GM12878 (cell line): ENCODE measurements at regions not wholly inside any gene's neighbourhood (a gene's known extent, or its start where the extent isn't known, plus 50 kb on each side); places are given as distances from the start of the nearest gene placed in this dataset.

Experiments used
- ATAC-seq: fragments of 200-7000 bp; cut with Tn5 transposase; 3 replicates; pipeline ENCODE4 v1.9.1; 2020; ENCODE audit warnings: mild to moderate bottlenecking, moderate library complexity
- BruUV-seq: library from RNA; stranded (reverse); fragments of 400-500 nt; replicated peaks from 2 replicates; lab custom pipeline; 2021; lab: Mats Ljungman, UMichigan
- CTCF ChIA-PET: fragments of 300-600 bp; sonication (Branson Sonifier 250); formaldehyde crosslinking; extraction: SDS; loops from one replicate; lab custom pipeline; 2021; ENCODE audit warnings: inconsistent platforms; lab: Yijun Ruan, JAX
- POLR2A ChIA-PET: fragments of 350-600 bp; formaldehyde crosslinking; extraction: SDS; loops from one replicate; lab custom pipeline; 2021; ENCODE audit warnings: inconsistent platforms; lab: Charles Lee
- RAD21 ChIA-PET: fragments of 300-600 bp; sonication (Branson Sonifier 250); formaldehyde crosslinking; loops from one replicate; lab custom pipeline; 2023; ENCODE audit warnings: antibody characterized with exemption; ENCODE audit not compliant: unreplicated experiment; lab: Charles Lee
- SMC1A ChIA-PET: fragments of 300-600 bp; sonication (Branson Sonifier 250); formaldehyde crosslinking; loops from one replicate; lab custom pipeline; 2023; ENCODE audit not compliant: unreplicated experiment, uncharacterized antibody; lab: Charles Lee
- DNase-seq: peaks from one replicate; pipeline ENCODE4 v3.0.0-alpha.2; 2011; ENCODE audit warnings: low read depth, low spot score
- FAIRE-seq: peaks from 3 replicates; lab custom pipeline; 2011; peaks lifted over from hg19 to GRCh38; lab: Jason Lieb, UNC
- H2AFZ ChIP-seq: 2 replicates; pipeline ENCODE4 v1.6.0; 2011; ENCODE audit warnings: low read depth, low read length, control low read depth; ENCODE audit not compliant: control insufficient read depth
- H3K27ac ChIP-seq: 2 replicates; pipeline ENCODE4 v1.5.1; 2011; ENCODE audit warnings: control low read depth; ENCODE audit not compliant: control insufficient read depth, insufficient read depth
- H3K27me3 ChIP-seq, 2 experiments: replicated peaks in 1 of 2; 2 replicates each; pipeline versions ENCODE4 v1.6.0 to v1.6.1; 2011; ENCODE audit warnings: low read length in 1 of 2; ENCODE audit not compliant: control insufficient read depth in 2 of 2, insufficient read depth in 2 of 2
- H3K36me3 ChIP-seq, 2 experiments: 2 replicates each; pipeline ENCODE4 v1.5.1; 2011; ENCODE audit warnings: low read length in 1 of 2; ENCODE audit not compliant: control insufficient read depth in 2 of 2, insufficient read depth in 2 of 2
- H3K4me1 ChIP-seq: 2 replicates; pipeline ENCODE4 v1.6.1; 2011; ENCODE audit warnings: mild to moderate bottlenecking, low read length, moderate library complexity, mixed read lengths; ENCODE audit not compliant: control insufficient read depth, insufficient read depth
- H3K4me2 ChIP-seq: 2 replicates; pipeline ENCODE4 v1.6.0; 2011; ENCODE audit warnings: control low read depth; ENCODE audit not compliant: control insufficient read depth, insufficient read depth
- H3K4me3 ChIP-seq: fragments of 200-600 bp; sonication (generic); 2 replicates; pipeline ENCODE4 v1.5.1; 2016
- H3K79me2 ChIP-seq: 2 replicates; pipeline ENCODE4 v1.6.0; 2011; ENCODE audit warnings: low read length; ENCODE audit not compliant: control insufficient read depth, insufficient read depth
- H3K9ac ChIP-seq: 2 replicates; pipeline ENCODE4 v1.8.0; 2011; ENCODE audit warnings: low read length, control low read depth, mixed read lengths; ENCODE audit not compliant: control insufficient read depth, insufficient read depth
- H3K9me3 ChIP-seq: replicated peaks from 3 replicates; pipeline ENCODE4 v1.5.1; 2011; ENCODE audit warnings: mild to moderate bottlenecking, low read length; ENCODE audit not compliant: control insufficient read depth, insufficient read depth
- H4K20me1 ChIP-seq: 2 replicates; pipeline ENCODE4 v1.6.0; 2011; ENCODE audit not compliant: control insufficient read depth, insufficient read depth
- ATF2 ChIP-seq: IDR thresholded peaks from 2 replicates; pipeline ENCODE4 v1.6.1; 2012; ENCODE audit warnings: low read length, inconsistent platforms
- BACH1 ChIP-seq: fragments of 450-650 bp; IDR thresholded peaks from 2 replicates; pipeline ENCODE4 v1.6.1; 2017; ENCODE audit warnings: mild to moderate bottlenecking, borderline replicate concordance
- CHD4 ChIP-seq: fragments of 200-600 bp; sonication (generic); IDR thresholded peaks from 2 replicates; pipeline ENCODE4 v1.6.1; 2016; ENCODE audit warnings: mild to moderate bottlenecking
- CUX1 ChIP-seq: IDR thresholded peaks from 2 replicates; pipeline ENCODE4 v1.6.1; 2012; ENCODE audit warnings: improper control_type of control experiment, low read depth, low read length; ENCODE audit not compliant: insufficient replicate concordance
- DPF2 ChIP-seq: fragments of 450-650 bp; IDR thresholded peaks from 2 replicates; pipeline ENCODE4 v1.6.1; 2017; ENCODE audit warnings: mild to moderate bottlenecking
- EP300 ChIP-seq, 2 experiments: fragments of 150-350 bp in 1 of 2; IDR thresholded peaks; 2 replicates each; pipeline ENCODE4 v1.6.1; 2011 to 2012; ENCODE audit warnings: low read depth in 2 of 2, low read length in 2 of 2, borderline replicate concordance in 1 of 2, improper control_type of control experiment in 1 of 2, inconsistent platforms in 1 of 2; ENCODE audit not compliant: control insufficient read depth in 1 of 2
- MTA2 ChIP-seq: fragments of 450-650 bp; IDR thresholded peaks from 2 replicates; pipeline ENCODE4 v1.6.1; 2016; ENCODE audit warnings: low read depth, mild to moderate bottlenecking, moderate library complexity
- ZBED1 ChIP-seq: IDR thresholded peaks from 2 replicates; pipeline ENCODE4 v1.6.1; 2016; ENCODE audit warnings: borderline replicate concordance
- ZNF207 ChIP-seq: fragments of 450-650 bp; IDR thresholded peaks from 2 replicates; pipeline ENCODE4 v1.6.1; 2014; ENCODE audit warnings: antibody characterized with exemption, mild to moderate bottlenecking, borderline replicate concordance
- WGBS: methylation state at CpG from one replicate; pipeline ENCODE4 v1.1.6; 2016; ENCODE audit warnings: low lambda C conversion rate; ENCODE audit not compliant: insufficient replicate concordance, insufficient coverage; ENCODE audit errors: missing lambda C conversion rate; 5-methylcytosine and 5-hydroxymethylcytosine counted together
- in situ Hi-C: fragments of 300-500 bp; cut with MboI; formaldehyde crosslinking; loops from 9 replicates; pipeline ENCODE4 v1.14.3; 2018; ENCODE audit warnings: mixed read lengths
- intact Hi-C: fragments of 100-400 bp; cut with micrococcal nuclease; formaldehyde crosslinking; loops from one replicate; pipeline ENCODE4 v1.14.2; 2022; ENCODE audit not compliant: unreplicated experiment

- TF ChIP-seq BACH1 = no peak
Measured at GRCh38 chr13:31910633-31911032, 120.9 kb upstream of the FRY start (continued).

GRCh38 chr13:31912647-31913401, 118.8 kb upstream of the FRY start:
- WGBS = 98% methylated on average over 2 of the region's 2 CpGs
- Histone ChIP-seq H3K79me2 (no peaks in the 10 kb centered on the region), H3K4me3 (no peak overlapping the region), H3K36me3 (no peaks in the 10 kb centered on the region), H3K27me3 (no peaks in the 10 kb centered on the region; a peak in 1 of 4 replicates), H3K4me1 (no peaks in the 10 kb centered on the region), H4K20me1 (no peaks in the 10 kb centered on the region), H3K9me3 (no peaks in the 10 kb centered on the region), H3K9ac (no peak overlapping the region), H2AFZ (no peak overlapping the region), H3K27ac (no peak overlapping the region), H3K4me2 (no peak overlapping the region)
- ATAC-seq (no peak), DNase-seq (no peak), FAIRE-seq (no peak)
- ChIA-PET POLR2A (interaction anchor here (0.6 to 1.3 kb wide), 2 partner anchors 39 to 77 kb away, joined by 3 to 5 read pairs; no protein-coding TSS in a partner anchor), RAD21 (interaction anchor here (1.0 to 1.9 kb wide), 5 partner anchors 50 to 90 kb away, joined by 3 to 6 read pairs (median 3); no protein-coding TSS in a partner anchor), CTCF (interaction anchor here (0.6 to 1.7 kb wide), 11 partner anchors 11 to 348 kb away, joined by 3 to 7 read pairs (median 3); no protein-coding TSS in a partner anchor), SMC1A (interaction anchor here (0.5 to 6.2 kb wide), 19 partner anchors 8 to 1201 kb away, joined by 3 to 33 read pairs (median 3); partner anchors contain the start of gene N4BP2L2)
- no TSS peak for BruUV-seq
- in situ Hi-C loops (loop anchor here (5.0 kb wide), 1 partner anchor 399 kb away; no protein-coding TSS in a partner anchor), intact Hi-C loops (loop anchor here (5.0 kb wide), 1 partner anchor 74 kb away; no protein-coding TSS in a partner anchor)
- TF ChIP-seq ZBED1 (no peak), ATF2 (no peak), CUX1 (no peak), ZNF207 (no peak), EP300 (IDR thresholded peaks at IDR 0.05; ENCODE audit: borderline replicate concordance in 1 of 2, control insufficient read depth in 1 of 2, low read depth in 2 of 2, low read length in 2 of 2) (no peak), CHD4 (no peak), MTA2 (no peak), DPF2 (no peak)
